Epithelial cell of esophagus (primary cell): ENCODE measurements at regions not wholly inside any gene's neighbourhood (a gene's known extent, or its start where the extent isn't known, plus 50 kb on each side); places are given as distances from the start of the nearest gene placed in this dataset.

Experiments used
- DNase-seq: peaks from one replicate; pipeline ENCODE4 v3.0.0; 2010; ENCODE audit warnings: low read depth
- H3K4me3 ChIP-seq: 2 replicates; pipeline ENCODE4 v1.5.1; 2011; ENCODE audit warnings: mild to moderate bottlenecking, low read length, control low read depth
- TF ChIP-seq, protein P1 (sequence below): IDR thresholded peaks from 2 replicates; pipeline ENCODE4 v1.5.1; 2011; ENCODE audit warnings: low read depth, mild to moderate bottlenecking, low read length, control low read depth, inconsistent platforms; ENCODE audit not compliant: insufficient read depth; ENCODE audit errors: missing control alignments

DNA sequence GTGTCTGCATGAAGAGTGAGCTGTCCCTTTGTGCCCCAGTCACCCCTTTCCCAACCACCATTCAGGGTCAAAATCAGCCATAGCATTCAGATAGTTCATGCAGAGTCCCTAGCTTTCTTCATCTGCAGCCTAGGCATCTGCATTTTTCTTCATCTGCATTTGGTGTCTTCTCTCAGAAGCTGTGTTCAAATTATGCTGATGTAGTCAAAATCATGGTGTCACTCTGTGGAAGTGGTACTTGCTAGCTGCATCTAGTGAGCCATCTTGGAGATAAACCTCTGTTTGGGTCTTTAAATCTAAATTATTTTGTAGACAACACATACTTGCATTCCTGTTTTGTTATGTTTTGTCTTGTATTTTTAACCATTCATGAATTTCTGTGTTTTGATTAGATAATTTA is 119.8 kb downstream of the DDX3Y start:
- TF ChIP-seq, protein P1, sequence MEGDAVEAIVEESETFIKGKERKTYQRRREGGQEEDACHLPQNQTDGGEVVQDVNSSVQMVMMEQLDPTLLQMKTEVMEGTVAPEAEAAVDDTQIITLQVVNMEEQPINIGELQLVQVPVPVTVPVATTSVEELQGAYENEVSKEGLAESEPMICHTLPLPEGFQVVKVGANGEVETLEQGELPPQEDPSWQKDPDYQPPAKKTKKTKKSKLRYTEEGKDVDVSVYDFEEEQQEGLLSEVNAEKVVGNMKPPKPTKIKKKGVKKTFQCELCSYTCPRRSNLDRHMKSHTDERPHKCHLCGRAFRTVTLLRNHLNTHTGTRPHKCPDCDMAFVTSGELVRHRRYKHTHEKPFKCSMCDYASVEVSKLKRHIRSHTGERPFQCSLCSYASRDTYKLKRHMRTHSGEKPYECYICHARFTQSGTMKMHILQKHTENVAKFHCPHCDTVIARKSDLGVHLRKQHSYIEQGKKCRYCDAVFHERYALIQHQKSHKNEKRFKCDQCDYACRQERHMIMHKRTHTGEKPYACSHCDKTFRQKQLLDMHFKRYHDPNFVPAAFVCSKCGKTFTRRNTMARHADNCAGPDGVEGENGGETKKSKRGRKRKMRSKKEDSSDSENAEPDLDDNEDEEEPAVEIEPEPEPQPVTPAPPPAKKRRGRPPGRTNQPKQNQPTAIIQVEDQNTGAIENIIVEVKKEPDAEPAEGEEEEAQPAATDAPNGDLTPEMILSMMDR = no peak
- no peak for DNase-seq
- no peak overlapping the region for H3K4me3 ChIP-seq

DNA sequence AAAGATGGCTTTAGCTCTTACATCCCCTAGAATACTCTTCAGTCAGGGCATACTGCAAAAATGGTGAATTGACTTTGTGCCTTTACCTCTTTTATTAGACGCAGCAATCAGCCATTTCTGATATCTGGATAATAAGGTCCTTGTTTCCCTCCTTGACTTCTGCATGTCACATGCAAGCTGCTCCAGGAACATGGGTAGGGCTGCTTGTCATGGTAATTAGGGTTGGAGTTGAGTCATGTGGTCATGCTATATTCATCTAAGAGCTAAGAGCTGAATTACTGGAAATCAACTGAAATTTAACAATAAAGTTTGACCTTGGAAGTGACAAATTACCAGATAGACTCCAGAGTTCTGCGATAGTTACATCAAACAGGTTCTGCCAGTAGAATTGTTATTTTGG is 122.2 kb downstream of the DDX3Y start:
- peak; percentile 0 for DNase-seq
- TF ChIP-seq, protein P1 = no peak

DNA sequence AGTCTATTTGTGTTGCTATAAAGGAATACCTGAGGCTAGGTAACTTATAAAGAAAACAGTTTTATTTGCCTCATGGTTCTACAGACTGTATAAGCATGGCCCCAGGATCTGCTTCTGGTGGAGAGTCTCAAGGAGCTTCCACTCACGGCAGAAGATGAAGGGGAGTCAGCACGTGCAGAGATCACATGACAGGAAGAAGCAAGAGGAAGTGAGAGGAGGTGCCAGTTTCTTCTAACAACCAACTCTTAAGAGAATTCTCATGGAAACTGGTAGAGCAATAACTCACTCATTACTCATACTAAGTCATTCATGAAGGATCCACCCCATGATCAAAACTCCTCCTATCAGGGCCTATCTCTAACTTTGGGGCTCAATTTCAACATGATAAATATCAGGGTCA is 135.6 kb downstream of the DDX3Y start:
- TF ChIP-seq, protein P1 = no peak
- H3K4me3 ChIP-seq = no peak overlapping the region
- peak; percentile 39 for DNase-seq

More for the DNA sequence above, 122.2 kb downstream of the DDX3Y start:
- H3K4me3 ChIP-seq = no peak overlapping the region

DNA sequence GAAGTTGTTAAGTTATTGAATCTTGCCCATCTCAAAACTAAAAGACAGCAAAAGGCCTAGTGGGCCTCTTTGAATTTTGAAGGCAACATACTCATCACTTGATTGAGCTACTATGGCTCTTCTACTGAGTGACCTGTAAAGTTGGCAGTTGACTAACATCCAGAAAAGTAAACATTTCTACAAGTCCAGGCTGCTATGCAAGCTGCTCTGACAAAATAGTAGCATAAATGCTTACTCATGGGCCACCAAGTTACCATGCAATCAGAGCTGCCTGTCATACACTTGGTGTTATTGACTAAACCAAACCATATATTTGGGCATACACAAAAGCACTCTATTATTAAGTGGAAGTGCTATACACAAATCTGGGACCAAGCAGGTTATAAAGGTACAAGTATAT is 148.8 kb downstream of the DDX3Y start:
- TF ChIP-seq, protein P1 = no peak
- no peak overlapping the region for H3K4me3 ChIP-seq
- DNase-seq = peak; percentile 58

GRCh38 chrY:13066372-13066771 is 161.7 kb downstream of the DDX3Y start:
- TF ChIP-seq, protein P1 = no peak
- no peak for DNase-seq
- H3K4me3 ChIP-seq = no peak overlapping the region

DNA sequence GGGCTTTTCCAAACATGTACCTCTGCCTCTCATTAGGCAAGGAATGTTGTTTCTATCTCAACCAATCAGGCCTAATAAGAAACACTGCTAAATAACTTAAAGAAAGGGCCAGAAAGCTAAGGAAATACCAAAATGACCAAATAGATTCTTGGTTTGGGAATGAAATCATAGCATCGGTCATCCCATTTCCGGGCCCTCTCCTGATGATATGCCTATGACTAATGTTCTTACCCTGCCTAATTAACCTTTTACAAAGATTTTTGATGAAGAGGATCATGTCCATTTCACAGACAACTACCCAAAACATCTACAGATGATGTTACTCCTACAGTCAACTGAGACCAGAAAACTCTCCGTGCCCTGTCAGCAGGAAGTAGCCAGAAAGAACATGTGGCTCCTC is 164.0 kb downstream of the DDX3Y start:
- no peak overlapping the region for H3K4me3 ChIP-seq
- TF ChIP-seq, protein P1 = no peak
- DNase-seq = no peak

DNA sequence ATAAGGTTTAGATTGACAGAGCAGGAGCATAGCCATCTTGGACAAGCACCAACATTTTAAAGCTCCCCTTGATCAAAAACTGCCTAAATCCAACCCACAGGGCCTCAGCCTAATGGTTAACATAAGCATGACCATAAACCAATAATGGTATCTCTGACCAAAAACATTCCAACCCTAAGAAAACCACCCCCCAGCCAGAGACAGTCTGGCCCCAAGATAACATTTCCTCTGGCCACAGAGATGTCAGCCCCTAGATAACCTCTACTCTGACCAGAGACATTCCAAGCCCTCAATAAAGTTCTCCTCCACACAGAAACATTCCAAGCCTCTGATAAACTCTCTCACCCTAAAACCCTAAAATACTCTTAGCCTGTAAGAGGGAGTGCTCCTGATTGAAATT is 164.4 kb downstream of the DDX3Y start:
- no peak for DNase-seq
- TF ChIP-seq, protein P1 = no peak
- no peak overlapping the region for H3K4me3 ChIP-seq
